GM23338 (cell line): ENCODE measurements at regions not wholly inside any gene's neighbourhood (a gene's known extent, or its start where the extent isn't known, plus 50 kb on each side); places are given as distances from the start of the nearest gene placed in this dataset.

ENCODE experiments used
- ATAC-seq: fragments of 200-7000 bp; cut with Tn5 transposase; 3 replicates; pipeline ENCODE4 v1.9.1; 2020
- DNase-seq: peaks from one replicate; pipeline ENCODE4 v3.0.0-alpha.2; 2015; ENCODE audit warnings: low spot score
- H2AFZ ChIP-seq: fragments of 200-600 bp; sonication (generic); 2 replicates; pipeline ENCODE4 v1.8.0; 2016; ENCODE audit warnings: antibody characterized with exemption, mild to moderate bottlenecking, moderate library complexity
- H3F3A ChIP-seq: fragments of 200-600 bp; sonication (generic); replicated peaks from 2 replicates; pipeline ENCODE4 v1.8.0; 2017; ENCODE audit warnings: antibody characterized with exemption, mixed run types, low read depth
- H3K27ac ChIP-seq: fragments of 200-600 bp; sonication (generic); 2 replicates; pipeline ENCODE4 v1.6.1; 2016; ENCODE audit warnings: low read depth
- H3K27me3 ChIP-seq: fragments of 200-600 bp; sonication (generic); 2 replicates; pipeline ENCODE4 v1.8.0; 2016; ENCODE audit warnings: mild to moderate bottlenecking, mixed run types, moderate library complexity; ENCODE audit not compliant: insufficient read depth
- H3K36me3 ChIP-seq: fragments of 200-600 bp; sonication (generic); 2 replicates; pipeline ENCODE4 v1.8.0; 2016; ENCODE audit warnings: mild to moderate bottlenecking; ENCODE audit not compliant: insufficient read depth
- H3K4me1 ChIP-seq: fragments of 200-600 bp; sonication (generic); 2 replicates; pipeline ENCODE4 v1.8.0; 2016; ENCODE audit warnings: mild to moderate bottlenecking, moderate library complexity; ENCODE audit not compliant: insufficient read depth
- H3K4me2 ChIP-seq: fragments of 200-600 bp; sonication (generic); 2 replicates; pipeline ENCODE4 v1.7.1; 2017; ENCODE audit warnings: mixed run types
- H3K4me3 ChIP-seq: fragments of 200-600 bp; sonication (generic); 2 replicates; pipeline ENCODE4 v1.6.1; 2016; ENCODE audit warnings: mixed run types
- H3K79me2 ChIP-seq: fragments of 200-600 bp; sonication (generic); replicated peaks from 2 replicates; pipeline ENCODE4 v1.8.0; 2017; ENCODE audit warnings: mild to moderate bottlenecking; ENCODE audit not compliant: insufficient read depth
- H3K9me2 ChIP-seq: fragments of 200-600 bp; sonication (generic); 2 replicates; pipeline ENCODE4 v1.8.0; 2017; ENCODE audit not compliant: insufficient read depth
- H4K20me1 ChIP-seq: fragments of 200-600 bp; sonication (generic); replicated peaks from 2 replicates; pipeline ENCODE4 v1.8.0; 2017; ENCODE audit warnings: mild to moderate bottlenecking; ENCODE audit not compliant: insufficient read depth
- H3K27ac Mint-ChIP-seq: 2 replicates; pipeline ENCODE4 v1.8.0; 2020; ENCODE audit warnings: inconsistent platforms, mild to moderate bottlenecking, moderate library complexity, mixed read lengths
- H3K27me3 Mint-ChIP-seq: 3 replicates; pipeline ENCODE4 v1.8.0; 2022; ENCODE audit warnings: low read depth, mild to moderate bottlenecking, moderate library complexity, mixed read lengths, inconsistent platforms; ENCODE audit not compliant: insufficient read depth, poor library complexity
- H3K36me3 Mint-ChIP-seq: 3 replicates; pipeline ENCODE4 v1.8.0; 2021; ENCODE audit warnings: low read depth, mild to moderate bottlenecking, inconsistent platforms, moderate library complexity, mixed read lengths
- H3K4me1 Mint-ChIP-seq: 3 replicates; pipeline ENCODE4 v1.8.0; 2020; ENCODE audit warnings: mild to moderate bottlenecking, inconsistent platforms, mixed read lengths
- H3K4me3 Mint-ChIP-seq: 3 replicates; pipeline ENCODE4 v1.8.0; 2021; ENCODE audit warnings: moderate library complexity, mild to moderate bottlenecking, inconsistent platforms, mixed read lengths
- H3K9me3 Mint-ChIP-seq: 3 replicates; pipeline ENCODE4 v1.8.0; 2020; ENCODE audit warnings: moderate library complexity, mild to moderate bottlenecking, inconsistent platforms, mixed read lengths
- CREB1 ChIP-seq: fragments of 250-450 bp; sonication (Bioruptor Pico); IDR thresholded peaks from 2 replicates; pipeline ENCODE4 v1.5.0; 2020; ENCODE audit warnings: low read depth, mild to moderate bottlenecking, moderate library complexity
- EZH2 ChIP-seq: fragments of 200-600 bp; sonication (generic); IDR thresholded peaks from one replicate; pipeline ENCODE4 v1.8.0; 2017; ENCODE audit warnings: antibody characterized with exemption, mild to moderate bottlenecking, low read depth; ENCODE audit not compliant: unreplicated experiment
- EZH2phosphoT487 ChIP-seq: fragments of 200-600 bp; sonication (generic); IDR thresholded peaks from one replicate; pipeline ENCODE4 v1.8.1; 2018; ENCODE audit warnings: antibody characterized with exemption; ENCODE audit not compliant: unreplicated experiment
- JUNB ChIP-seq: IDR thresholded peaks from one replicate; pipeline ENCODE4 v1.6.1; 2016; ENCODE audit warnings: antibody characterized with exemption; ENCODE audit not compliant: unreplicated experiment
- NANOG ChIP-seq: IDR thresholded peaks from 2 replicates; pipeline ENCODE4 v1.6.1; 2016; ENCODE audit warnings: antibody characterized with exemption, borderline replicate concordance
- POLR2AphosphoS5 ChIP-seq: IDR thresholded peaks from 2 replicates; pipeline ENCODE4 v1.6.1; 2016; ENCODE audit warnings: antibody characterized with exemption, low read depth
- ZNF114 ChIP-seq: fragments of 250-450 bp; sonication (Bioruptor Pico); IDR thresholded peaks from 2 replicates; pipeline ENCODE4 v1.5.0; 2020; ENCODE audit warnings: mild to moderate bottlenecking, moderate library complexity
- ZNF331 ChIP-seq: fragments of 250-450 bp; sonication (Bioruptor Pico); IDR thresholded peaks from 2 replicates; pipeline ENCODE4 v1.5.0; 2020; ENCODE audit warnings: low read depth, mild to moderate bottlenecking, moderate library complexity
- TF ChIP-seq, protein P1 (sequence below), 2 experiments: fragments of 200-600 bp in 1 of 2; sonication (generic) in 1 of 2; conservative IDR thresholded peaks; 2 replicates each; pipeline versions ENCODE4 v1.5.1 to v1.6.1; 2016 to 2017; ENCODE audit warnings: antibody characterized with exemption in 2 of 2, low read depth in 2 of 2, mild to moderate bottlenecking in 2 of 2, moderate library complexity in 1 of 2
- TF ChIP-seq, protein P2 (sequence below): IDR thresholded peaks from one replicate; pipeline ENCODE4 v1.6.1; 2018; ENCODE audit warnings: antibody characterized with exemption; ENCODE audit not compliant: unreplicated experiment
- TF ChIP-seq, protein P3 (sequence below): fragments of 250-450 bp; sonication (Bioruptor Pico); IDR thresholded peaks from 2 replicates; pipeline ENCODE4 v1.5.0; 2020; ENCODE audit warnings: mild to moderate bottlenecking, moderate library complexity
- TF ChIP-seq, protein P4 (sequence below): IDR thresholded peaks from 2 replicates; pipeline ENCODE4 v1.6.1; 2016; ENCODE audit warnings: antibody characterized with exemption

DNA sequence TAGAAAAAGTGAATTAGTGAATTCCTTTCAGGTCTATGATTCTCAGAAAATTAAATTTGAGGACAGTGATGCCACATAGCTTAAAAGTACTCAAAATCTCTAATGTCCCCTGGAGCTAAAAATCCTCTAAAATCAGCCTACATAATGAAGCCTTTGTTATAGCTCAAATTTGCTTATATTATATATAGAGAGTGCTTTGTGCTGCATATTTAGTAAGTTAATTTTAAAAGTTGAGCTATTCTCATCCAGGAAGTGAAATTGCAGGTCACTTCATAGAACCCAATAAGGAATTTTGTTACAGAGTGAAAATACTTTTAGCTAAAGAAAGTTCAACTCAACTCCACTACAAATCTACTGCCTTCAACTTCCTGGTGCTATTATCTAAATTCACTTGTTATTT is 507.5 kb upstream of the MAP3K7 start:
- H4K20me1 ChIP-seq, result no peaks in the 10 kb centered on the region
- no peak overlapping the region for H3K27ac Mint-ChIP-seq
- no peak overlapping the region for H3K27ac ChIP-seq
- no peaks in the 10 kb centered on the region for H3F3A ChIP-seq
- ATAC-seq (no peak), DNase-seq (no peak)
- H3K4me3 ChIP-seq, result no peak overlapping the region
- H3K36me3 ChIP-seq, result no peaks in the 10 kb centered on the region
- no peak overlapping the region for H2AFZ ChIP-seq
- TF ChIP-seq, protein P1, sequence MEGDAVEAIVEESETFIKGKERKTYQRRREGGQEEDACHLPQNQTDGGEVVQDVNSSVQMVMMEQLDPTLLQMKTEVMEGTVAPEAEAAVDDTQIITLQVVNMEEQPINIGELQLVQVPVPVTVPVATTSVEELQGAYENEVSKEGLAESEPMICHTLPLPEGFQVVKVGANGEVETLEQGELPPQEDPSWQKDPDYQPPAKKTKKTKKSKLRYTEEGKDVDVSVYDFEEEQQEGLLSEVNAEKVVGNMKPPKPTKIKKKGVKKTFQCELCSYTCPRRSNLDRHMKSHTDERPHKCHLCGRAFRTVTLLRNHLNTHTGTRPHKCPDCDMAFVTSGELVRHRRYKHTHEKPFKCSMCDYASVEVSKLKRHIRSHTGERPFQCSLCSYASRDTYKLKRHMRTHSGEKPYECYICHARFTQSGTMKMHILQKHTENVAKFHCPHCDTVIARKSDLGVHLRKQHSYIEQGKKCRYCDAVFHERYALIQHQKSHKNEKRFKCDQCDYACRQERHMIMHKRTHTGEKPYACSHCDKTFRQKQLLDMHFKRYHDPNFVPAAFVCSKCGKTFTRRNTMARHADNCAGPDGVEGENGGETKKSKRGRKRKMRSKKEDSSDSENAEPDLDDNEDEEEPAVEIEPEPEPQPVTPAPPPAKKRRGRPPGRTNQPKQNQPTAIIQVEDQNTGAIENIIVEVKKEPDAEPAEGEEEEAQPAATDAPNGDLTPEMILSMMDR (conservative IDR thresholded peaks at IDR 0.05; ENCODE audit: low read depth in 2 of 2), result no peak
- no peak for TF ChIP-seq EZH2phosphoT487
- no peak for TF ChIP-seq ZNF114 (CRISPR knock-in tag)
- no peak for TF ChIP-seq JUNB
- no peak for TF ChIP-seq EZH2
- TF ChIP-seq CREB1 (CRISPR knock-in tag), result no peak
- TF ChIP-seq, protein P2, sequence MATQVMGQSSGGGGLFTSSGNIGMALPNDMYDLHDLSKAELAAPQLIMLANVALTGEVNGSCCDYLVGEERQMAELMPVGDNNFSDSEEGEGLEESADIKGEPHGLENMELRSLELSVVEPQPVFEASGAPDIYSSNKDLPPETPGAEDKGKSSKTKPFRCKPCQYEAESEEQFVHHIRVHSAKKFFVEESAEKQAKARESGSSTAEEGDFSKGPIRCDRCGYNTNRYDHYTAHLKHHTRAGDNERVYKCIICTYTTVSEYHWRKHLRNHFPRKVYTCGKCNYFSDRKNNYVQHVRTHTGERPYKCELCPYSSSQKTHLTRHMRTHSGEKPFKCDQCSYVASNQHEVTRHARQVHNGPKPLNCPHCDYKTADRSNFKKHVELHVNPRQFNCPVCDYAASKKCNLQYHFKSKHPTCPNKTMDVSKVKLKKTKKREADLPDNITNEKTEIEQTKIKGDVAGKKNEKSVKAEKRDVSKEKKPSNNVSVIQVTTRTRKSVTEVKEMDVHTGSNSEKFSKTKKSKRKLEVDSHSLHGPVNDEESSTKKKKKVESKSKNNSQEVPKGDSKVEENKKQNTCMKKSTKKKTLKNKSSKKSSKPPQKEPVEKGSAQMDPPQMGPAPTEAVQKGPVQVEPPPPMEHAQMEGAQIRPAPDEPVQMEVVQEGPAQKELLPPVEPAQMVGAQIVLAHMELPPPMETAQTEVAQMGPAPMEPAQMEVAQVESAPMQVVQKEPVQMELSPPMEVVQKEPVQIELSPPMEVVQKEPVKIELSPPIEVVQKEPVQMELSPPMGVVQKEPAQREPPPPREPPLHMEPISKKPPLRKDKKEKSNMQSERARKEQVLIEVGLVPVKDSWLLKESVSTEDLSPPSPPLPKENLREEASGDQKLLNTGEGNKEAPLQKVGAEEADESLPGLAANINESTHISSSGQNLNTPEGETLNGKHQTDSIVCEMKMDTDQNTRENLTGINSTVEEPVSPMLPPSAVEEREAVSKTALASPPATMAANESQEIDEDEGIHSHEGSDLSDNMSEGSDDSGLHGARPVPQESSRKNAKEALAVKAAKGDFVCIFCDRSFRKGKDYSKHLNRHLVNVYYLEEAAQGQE, result no peak
- TF ChIP-seq, protein P3, sequence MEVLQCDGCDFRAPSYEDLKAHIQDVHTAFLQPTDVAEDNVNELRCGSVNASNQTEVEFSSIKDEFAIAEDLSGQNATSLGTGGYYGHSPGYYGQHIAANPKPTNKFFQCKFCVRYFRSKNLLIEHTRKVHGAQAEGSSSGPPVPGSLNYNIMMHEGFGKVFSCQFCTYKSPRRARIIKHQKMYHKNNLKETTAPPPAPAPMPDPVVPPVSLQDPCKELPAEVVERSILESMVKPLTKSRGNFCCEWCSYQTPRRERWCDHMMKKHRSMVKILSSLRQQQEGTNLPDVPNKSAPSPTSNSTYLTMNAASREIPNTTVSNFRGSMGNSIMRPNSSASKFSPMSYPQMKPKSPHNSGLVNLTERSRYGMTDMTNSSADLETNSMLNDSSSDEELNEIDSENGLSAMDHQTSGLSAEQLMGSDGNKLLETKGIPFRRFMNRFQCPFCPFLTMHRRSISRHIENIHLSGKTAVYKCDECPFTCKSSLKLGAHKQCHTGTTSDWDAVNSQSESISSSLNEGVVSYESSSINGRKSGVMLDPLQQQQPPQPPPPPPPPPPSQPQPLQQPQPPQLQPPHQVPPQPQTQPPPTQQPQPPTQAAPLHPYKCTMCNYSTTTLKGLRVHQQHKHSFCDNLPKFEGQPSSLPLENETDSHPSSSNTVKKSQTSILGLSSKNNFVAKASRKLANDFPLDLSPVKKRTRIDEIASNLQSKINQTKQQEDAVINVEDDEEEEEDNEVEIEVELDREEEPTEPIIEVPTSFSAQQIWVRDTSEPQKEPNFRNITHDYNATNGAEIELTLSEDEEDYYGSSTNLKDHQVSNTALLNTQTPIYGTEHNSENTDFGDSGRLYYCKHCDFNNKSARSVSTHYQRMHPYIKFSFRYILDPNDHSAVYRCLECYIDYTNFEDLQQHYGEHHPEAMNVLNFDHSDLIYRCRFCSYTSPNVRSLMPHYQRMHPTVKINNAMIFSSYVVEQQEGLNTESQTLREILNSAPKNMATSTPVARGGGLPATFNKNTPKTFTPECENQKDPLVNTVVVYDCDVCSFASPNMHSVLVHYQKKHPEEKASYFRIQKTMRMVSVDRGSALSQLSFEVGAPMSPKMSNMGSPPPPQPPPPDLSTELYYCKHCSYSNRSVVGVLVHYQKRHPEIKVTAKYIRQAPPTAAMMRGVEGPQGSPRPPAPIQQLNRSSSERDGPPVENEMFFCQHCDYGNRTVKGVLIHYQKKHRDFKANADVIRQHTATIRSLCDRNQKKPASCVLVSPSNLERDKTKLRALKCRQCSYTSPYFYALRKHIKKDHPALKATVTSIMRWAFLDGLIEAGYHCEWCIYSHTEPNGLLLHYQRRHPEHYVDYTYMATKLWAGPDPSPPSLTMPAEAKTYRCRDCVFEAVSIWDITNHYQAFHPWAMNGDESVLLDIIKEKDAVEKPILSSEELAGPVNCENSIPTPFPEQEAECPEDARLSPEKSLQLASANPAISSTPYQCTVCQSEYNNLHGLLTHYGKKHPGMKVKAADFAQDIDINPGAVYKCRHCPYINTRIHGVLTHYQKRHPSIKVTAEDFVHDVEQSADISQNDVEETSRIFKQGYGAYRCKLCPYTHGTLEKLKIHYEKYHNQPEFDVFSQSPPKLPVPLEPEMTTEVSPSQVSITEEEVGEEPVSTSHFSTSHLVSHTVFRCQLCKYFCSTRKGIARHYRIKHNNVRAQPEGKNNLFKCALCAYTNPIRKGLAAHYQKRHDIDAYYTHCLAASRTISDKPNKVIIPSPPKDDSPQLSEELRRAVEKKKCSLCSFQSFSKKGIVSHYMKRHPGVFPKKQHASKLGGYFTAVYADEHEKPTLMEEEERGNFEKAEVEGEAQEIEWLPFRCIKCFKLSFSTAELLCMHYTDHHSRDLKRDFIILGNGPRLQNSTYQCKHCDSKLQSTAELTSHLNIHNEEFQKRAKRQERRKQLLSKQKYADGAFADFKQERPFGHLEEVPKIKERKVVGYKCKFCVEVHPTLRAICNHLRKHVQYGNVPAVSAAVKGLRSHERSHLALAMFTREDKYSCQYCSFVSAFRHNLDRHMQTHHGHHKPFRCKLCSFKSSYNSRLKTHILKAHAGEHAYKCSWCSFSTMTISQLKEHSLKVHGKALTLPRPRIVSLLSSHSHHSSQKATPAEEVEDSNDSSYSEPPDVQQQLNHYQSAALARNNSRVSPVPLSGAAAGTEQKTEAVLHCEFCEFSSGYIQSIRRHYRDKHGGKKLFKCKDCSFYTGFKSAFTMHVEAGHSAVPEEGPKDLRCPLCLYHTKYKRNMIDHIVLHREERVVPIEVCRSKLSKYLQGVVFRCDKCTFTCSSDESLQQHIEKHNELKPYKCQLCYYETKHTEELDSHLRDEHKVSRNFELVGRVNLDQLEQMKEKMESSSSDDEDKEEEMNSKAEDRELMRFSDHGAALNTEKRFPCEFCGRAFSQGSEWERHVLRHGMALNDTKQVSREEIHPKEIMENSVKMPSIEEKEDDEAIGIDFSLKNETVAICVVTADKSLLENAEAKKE (CRISPR knock-in tag), result no peak
- TF ChIP-seq NANOG, result no peak
- no peak for TF ChIP-seq ZNF331 (CRISPR knock-in tag)
- TF ChIP-seq, protein P4, sequence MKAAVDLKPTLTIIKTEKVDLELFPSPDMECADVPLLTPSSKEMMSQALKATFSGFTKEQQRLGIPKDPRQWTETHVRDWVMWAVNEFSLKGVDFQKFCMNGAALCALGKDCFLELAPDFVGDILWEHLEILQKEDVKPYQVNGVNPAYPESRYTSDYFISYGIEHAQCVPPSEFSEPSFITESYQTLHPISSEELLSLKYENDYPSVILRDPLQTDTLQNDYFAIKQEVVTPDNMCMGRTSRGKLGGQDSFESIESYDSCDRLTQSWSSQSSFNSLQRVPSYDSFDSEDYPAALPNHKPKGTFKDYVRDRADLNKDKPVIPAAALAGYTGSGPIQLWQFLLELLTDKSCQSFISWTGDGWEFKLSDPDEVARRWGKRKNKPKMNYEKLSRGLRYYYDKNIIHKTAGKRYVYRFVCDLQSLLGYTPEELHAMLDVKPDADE, result no peak
- TF ChIP-seq POLR2AphosphoS5, result no peak
- H3K27me3 Mint-ChIP-seq, result no peaks in the 10 kb centered on the region
- H3K4me1 ChIP-seq, result no peaks in the 10 kb centered on the region
- no peaks in the 10 kb centered on the region for H3K9me3 Mint-ChIP-seq
- no peaks in the 10 kb centered on the region for H3K79me2 ChIP-seq
- no peak overlapping the region for H3K4me2 ChIP-seq
- 0 out of 2 replicates have a peak, but pooled peaks cover 3% of the 10 kb centered on the region for H3K9me2 ChIP-seq
- peaks cover 4% of the 10 kb centered on the region; the same call in 1 of the 3 replicates for H3K4me1 Mint-ChIP-seq
- no peaks in the 10 kb centered on the region for H3K36me3 Mint-ChIP-seq
- H3K27me3 ChIP-seq, result no peaks in the 10 kb centered on the region
- H3K4me3 Mint-ChIP-seq, result no peak overlapping the region
